HCT116 (cell line): ENCODE measurements at regions not wholly inside any gene's neighbourhood (a gene's known extent, or its start where the extent isn't known, plus 50 kb on each side); places are given as distances from the start of the nearest gene placed in this dataset.

ENCODE experiments used
- ELF1 ChIP-seq: IDR thresholded peaks from 2 replicates; pipeline ENCODE4 v1.6.1; 2012; ENCODE audit warnings: low read depth, borderline replicate concordance
- EZH2 ChIP-seq: fragments of 200-600 bp; sonication (generic); IDR thresholded peaks from 2 replicates; pipeline ENCODE4 v1.6.1; 2017; ENCODE audit warnings: antibody characterized with exemption, mixed run types
- FOSL1 ChIP-seq: IDR thresholded peaks from 2 replicates; pipeline ENCODE4 v1.6.1; 2012; ENCODE audit warnings: low read depth
- POLR2A ChIP-seq: IDR thresholded peaks from 2 replicates; pipeline ENCODE4 v1.7.0; 2011; ENCODE audit warnings: borderline replicate concordance; ENCODE audit not compliant: insufficient read depth, insufficient read length; ENCODE audit errors: extremely low read depth
- POLR2AphosphoS5 ChIP-seq: IDR thresholded peaks from 2 replicates; pipeline ENCODE4 v1.6.1; 2011; ENCODE audit warnings: mild to moderate bottlenecking, low read depth, low read length, moderate library complexity
- RAD21 ChIP-seq: IDR thresholded peaks from 2 replicates; pipeline ENCODE4 v1.6.1; 2012; ENCODE audit warnings: low read depth, mild to moderate bottlenecking
- SP1 ChIP-seq: IDR thresholded peaks from 2 replicates; pipeline ENCODE4 v1.6.1; 2012; ENCODE audit warnings: low read depth
- TF ChIP-seq, protein P1 (sequence below): IDR thresholded peaks from 2 replicates; pipeline ENCODE4 v1.6.1; 2012; ENCODE audit warnings: low read depth
- TF ChIP-seq, protein P2 (sequence below): IDR thresholded peaks from 2 replicates; pipeline ENCODE4 v1.6.1; 2012
- TF ChIP-seq, protein P3 (sequence below), 3 experiments: fragments of 200-600 bp in 1 of 3; sonication (generic) in 1 of 3; IDR thresholded peaks in 2 of 3; conservative IDR thresholded peaks in 1 of 3; 2 replicates each; pipeline ENCODE4 v1.5.1; 2012 to 2017; ENCODE audit warnings: low read depth in 2 of 3, low read length in 2 of 3, antibody characterized with exemption in 1 of 3, borderline replicate concordance in 1 of 3, control low read depth in 1 of 3, mild to moderate bottlenecking in 1 of 3, mixed read lengths in 1 of 3, mixed run types in 1 of 3, moderate library complexity in 1 of 3; ENCODE audit not compliant: insufficient read depth in 1 of 3
- TF ChIP-seq, protein P4 (sequence below): IDR thresholded peaks from 2 replicates; pipeline ENCODE4 v1.6.1; 2012

DNA sequence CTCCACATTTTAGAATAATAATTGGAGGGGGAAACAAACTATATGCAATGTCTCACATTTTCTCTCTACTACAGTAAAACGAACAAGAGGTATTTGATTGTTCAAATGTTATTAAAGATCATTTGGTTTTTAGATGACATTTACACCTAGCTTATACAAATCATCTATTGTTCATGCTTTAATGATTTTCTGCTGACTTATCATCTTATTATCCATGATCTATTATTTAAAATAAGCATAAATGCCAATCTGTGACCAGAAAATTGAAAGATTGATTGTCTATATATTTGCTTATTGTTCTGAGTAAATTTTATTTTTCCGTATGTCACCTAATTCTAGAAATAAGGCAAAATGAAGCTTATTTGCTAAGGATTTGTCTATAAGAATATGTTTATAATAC is 537.2 kb downstream of the KCNJ3 start:
- TF ChIP-seq SP1 (no peak), POLR2A (no peak), EZH2 (no peak), ELF1 (no peak), FOSL1 (no peak), POLR2AphosphoS5 (no peak), RAD21 (no peak)
- TF ChIP-seq, protein P1, sequence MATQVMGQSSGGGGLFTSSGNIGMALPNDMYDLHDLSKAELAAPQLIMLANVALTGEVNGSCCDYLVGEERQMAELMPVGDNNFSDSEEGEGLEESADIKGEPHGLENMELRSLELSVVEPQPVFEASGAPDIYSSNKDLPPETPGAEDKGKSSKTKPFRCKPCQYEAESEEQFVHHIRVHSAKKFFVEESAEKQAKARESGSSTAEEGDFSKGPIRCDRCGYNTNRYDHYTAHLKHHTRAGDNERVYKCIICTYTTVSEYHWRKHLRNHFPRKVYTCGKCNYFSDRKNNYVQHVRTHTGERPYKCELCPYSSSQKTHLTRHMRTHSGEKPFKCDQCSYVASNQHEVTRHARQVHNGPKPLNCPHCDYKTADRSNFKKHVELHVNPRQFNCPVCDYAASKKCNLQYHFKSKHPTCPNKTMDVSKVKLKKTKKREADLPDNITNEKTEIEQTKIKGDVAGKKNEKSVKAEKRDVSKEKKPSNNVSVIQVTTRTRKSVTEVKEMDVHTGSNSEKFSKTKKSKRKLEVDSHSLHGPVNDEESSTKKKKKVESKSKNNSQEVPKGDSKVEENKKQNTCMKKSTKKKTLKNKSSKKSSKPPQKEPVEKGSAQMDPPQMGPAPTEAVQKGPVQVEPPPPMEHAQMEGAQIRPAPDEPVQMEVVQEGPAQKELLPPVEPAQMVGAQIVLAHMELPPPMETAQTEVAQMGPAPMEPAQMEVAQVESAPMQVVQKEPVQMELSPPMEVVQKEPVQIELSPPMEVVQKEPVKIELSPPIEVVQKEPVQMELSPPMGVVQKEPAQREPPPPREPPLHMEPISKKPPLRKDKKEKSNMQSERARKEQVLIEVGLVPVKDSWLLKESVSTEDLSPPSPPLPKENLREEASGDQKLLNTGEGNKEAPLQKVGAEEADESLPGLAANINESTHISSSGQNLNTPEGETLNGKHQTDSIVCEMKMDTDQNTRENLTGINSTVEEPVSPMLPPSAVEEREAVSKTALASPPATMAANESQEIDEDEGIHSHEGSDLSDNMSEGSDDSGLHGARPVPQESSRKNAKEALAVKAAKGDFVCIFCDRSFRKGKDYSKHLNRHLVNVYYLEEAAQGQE: no peak
- TF ChIP-seq, protein P2, sequence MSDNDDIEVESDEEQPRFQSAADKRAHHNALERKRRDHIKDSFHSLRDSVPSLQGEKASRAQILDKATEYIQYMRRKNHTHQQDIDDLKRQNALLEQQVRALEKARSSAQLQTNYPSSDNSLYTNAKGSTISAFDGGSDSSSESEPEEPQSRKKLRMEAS: no peak
- TF ChIP-seq, protein P3, sequence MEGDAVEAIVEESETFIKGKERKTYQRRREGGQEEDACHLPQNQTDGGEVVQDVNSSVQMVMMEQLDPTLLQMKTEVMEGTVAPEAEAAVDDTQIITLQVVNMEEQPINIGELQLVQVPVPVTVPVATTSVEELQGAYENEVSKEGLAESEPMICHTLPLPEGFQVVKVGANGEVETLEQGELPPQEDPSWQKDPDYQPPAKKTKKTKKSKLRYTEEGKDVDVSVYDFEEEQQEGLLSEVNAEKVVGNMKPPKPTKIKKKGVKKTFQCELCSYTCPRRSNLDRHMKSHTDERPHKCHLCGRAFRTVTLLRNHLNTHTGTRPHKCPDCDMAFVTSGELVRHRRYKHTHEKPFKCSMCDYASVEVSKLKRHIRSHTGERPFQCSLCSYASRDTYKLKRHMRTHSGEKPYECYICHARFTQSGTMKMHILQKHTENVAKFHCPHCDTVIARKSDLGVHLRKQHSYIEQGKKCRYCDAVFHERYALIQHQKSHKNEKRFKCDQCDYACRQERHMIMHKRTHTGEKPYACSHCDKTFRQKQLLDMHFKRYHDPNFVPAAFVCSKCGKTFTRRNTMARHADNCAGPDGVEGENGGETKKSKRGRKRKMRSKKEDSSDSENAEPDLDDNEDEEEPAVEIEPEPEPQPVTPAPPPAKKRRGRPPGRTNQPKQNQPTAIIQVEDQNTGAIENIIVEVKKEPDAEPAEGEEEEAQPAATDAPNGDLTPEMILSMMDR (IDR thresholded peaks at IDR 0.05 in 2 of 3, conservative IDR thresholded peaks at IDR 0.05 in 1 of 3; ENCODE audit: borderline replicate concordance in 1 of 3, insufficient read depth in 1 of 3, low read depth in 2 of 3, low read length in 2 of 3): no peak
- TF ChIP-seq, protein P4, sequence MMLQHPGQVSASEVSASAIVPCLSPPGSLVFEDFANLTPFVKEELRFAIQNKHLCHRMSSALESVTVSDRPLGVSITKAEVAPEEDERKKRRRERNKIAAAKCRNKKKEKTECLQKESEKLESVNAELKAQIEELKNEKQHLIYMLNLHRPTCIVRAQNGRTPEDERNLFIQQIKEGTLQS: no peak
